ENCODE measurements at regions not wholly inside any gene's neighbourhood (a gene's known extent, or its start where the extent isn't known, plus 50 kb on each side); places are given as distances from the start of the nearest gene placed in this dataset.
"Not testable (repeated sequence)": the region's sequence is repeated elsewhere in the genome, so short reads cannot be mapped to it uniquely, and the experiment has no call there.

- DNase-seq (ENCODE audit: insufficient read length, low spot score) (no peak), FAIRE-seq (no peak)
- no peak for TF ChIP-seq CTCF (IDR thresholded peaks at IDR 0.05; ENCODE audit: insufficient read depth, missing control alignments)
Measured at GRCh38 chr1:113207019-113207418, 134.0 kb downstream of the LRIG2 start.

GRCh38 chr1:113207457-113207856, 134.5 kb downstream of the LRIG2 start:
- no peak for DNase-seq (ENCODE audit: insufficient read length, low spot score)
- TF ChIP-seq CTCF (IDR thresholded peaks at IDR 0.05; ENCODE audit: insufficient read depth, missing control alignments), result no peak
- FAIRE-seq, result no peak

GRCh38 chr1:113208425-113208824, 135.4 kb downstream of the LRIG2 start:
- not testable (repeated sequence) for FAIRE-seq; DNase-seq (ENCODE audit: insufficient read length, low spot score)

- DNase-seq (ENCODE audit: insufficient read length, low spot score) (no peak), FAIRE-seq (no peak)
- TF ChIP-seq CTCF (IDR thresholded peaks at IDR 0.05; ENCODE audit: insufficient read depth, missing control alignments), result no peak
Measured at GRCh38 chr1:113210248-113210647, 137.2 kb downstream of the LRIG2 start.

GRCh38 chr1:113211467-113211866, 138.5 kb downstream of the LRIG2 start:
- FAIRE-seq (no peak), DNase-seq (ENCODE audit: insufficient read length, low spot score) (no peak)
- TF ChIP-seq CTCF (IDR thresholded peaks at IDR 0.05; ENCODE audit: insufficient read depth, missing control alignments), result no peak

- no peak for DNase-seq (ENCODE audit: insufficient read length, low spot score)
- no peak for FAIRE-seq
- no peak for TF ChIP-seq CTCF (IDR thresholded peaks at IDR 0.05; ENCODE audit: insufficient read depth, missing control alignments)
Measured at GRCh38 chr1:113215015-113215414, 142.0 kb downstream of the LRIG2 start.

GRCh38 chr1:113216664-113217063, 143.7 kb downstream of the LRIG2 start:
- FAIRE-seq (no peak), DNase-seq (ENCODE audit: insufficient read length, low spot score) (no peak)
- TF ChIP-seq CTCF (IDR thresholded peaks at IDR 0.05; ENCODE audit: insufficient read depth, missing control alignments), result no peak
